GM18498 (cell line): ENCODE measurements at regions not wholly inside any gene's neighbourhood (a gene's known extent, or its start where the extent isn't known, plus 50 kb on each side); places are given as distances from the start of the nearest gene placed in this dataset.

Experiments
- ATAC-seq: cut with Tn5 transposase; IDR thresholded peaks from one replicate; pipeline ENCODE4 v1.9.1; 2021; ENCODE audit warnings: mild to moderate bottlenecking, moderate library complexity; ENCODE audit not compliant: unreplicated experiment

DNA sequence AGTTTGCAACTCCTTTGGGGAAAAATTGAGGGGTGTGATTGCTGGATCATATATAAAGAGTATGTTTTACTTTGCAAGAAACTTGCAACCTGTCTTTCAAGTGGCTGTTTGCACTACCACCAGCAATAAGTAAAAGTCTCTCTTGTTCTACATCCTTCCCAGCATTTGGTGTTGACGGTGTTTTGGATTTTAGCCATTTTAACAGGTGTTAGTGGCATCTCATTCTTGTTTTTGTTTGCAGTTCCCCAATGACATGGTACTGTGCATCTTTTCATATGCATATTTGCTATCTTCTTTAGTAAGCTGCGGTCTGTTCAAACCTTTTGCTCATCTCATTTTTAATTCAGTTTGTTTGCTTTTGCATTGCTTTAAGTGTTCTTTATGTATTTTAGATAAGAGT lies 535.5 kb downstream of the LRRIQ3 start:
- ATAC-seq = no peak

GRCh38 chr1:73659136-73659535 lies 538.8 kb downstream of the LRRIQ3 start:
- no peak for ATAC-seq

GRCh38 chr1:73654714-73655113 lies 543.3 kb downstream of the LRRIQ3 start:
- ATAC-seq = no peak

- no peak for ATAC-seq
Observed at GRCh38 chr1:73644198-73644597, 553.8 kb downstream of the LRRIQ3 start.

- no peak for ATAC-seq
Observed at GRCh38 chr1:73639494-73639893, 558.5 kb downstream of the LRRIQ3 start.

DNA sequence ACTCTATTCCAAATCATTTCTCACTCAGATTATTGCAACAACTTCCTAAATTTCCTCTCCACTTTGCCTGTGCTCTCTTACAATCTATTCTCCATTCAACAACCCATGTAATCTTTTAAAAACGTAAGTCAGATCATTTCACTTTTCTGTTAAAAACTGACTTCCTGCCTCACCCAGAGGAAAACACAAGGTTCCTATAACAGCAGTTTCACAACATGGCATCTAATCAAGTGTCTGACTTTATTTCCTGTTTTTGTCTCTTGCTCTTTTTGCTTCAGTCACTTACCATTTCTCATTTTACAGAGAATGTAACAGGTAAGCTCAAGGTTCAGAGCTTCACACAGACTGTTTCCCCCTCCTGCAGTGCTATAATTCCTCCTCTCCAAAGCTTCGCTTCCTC lies 560.7 kb downstream of the LRRIQ3 start:
- no peak for ATAC-seq

DNA sequence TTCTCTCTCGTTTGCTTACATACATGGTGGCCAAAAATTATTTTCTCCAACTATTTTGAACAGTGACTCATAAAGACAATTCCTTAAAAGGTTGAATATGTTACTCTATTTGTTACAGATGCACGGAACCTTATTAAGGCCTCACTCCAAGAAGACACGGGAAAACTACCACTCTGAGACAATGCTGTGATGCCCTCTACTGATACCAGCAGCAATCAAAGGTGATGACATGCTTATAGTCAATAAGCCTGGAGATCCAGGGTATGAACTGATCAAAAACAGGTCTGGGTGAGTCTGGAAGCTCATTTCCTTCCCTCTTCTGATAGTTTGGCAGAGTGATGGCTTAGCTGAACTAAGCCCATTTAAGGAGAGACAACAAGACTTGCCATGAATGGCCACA lies 563.0 kb downstream of the LRRIQ3 start:
- no peak for ATAC-seq

DNA sequence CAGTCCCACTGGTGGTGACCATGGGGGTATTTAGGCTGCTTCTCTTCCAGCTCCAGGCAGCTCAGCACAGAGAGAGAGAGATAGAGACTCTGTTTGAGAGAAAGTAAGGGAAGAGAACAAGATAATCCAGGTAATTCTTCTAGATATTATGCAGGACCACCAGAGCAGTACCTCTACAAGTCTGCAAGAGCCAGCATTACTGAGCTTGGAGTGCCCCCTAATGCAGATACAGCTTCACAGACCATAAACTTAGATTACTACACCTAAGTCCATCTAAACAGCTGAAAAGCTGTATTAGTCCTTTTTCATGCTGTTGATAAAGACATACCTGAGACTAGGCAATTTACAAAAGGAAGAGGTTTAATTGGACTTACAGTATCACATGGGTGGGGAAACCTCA lies 570.3 kb downstream of the LRRIQ3 start:
- no peak for ATAC-seq

- ATAC-seq = no peak
Observed at GRCh38 chr1:73626326-73626725, 571.6 kb downstream of the LRRIQ3 start.

DNA sequence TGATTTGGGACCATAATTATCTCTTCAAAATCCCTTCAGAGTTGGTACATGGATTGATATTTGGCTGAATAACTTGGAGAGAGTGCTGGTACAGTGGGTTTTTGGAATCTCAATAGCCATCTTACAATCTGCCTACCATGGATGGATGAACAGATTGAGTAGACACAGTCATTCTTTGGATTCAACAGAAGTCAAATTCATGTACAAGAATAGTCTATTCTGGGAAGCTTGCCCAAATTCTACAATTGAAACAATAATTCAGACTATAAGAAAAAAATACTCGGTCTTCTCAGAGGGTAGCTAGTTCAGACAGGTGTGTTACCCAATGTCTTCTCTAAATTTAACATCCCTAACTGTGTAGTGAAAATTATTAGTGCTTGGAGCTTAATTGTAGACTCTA lies 574.0 kb downstream of the LRRIQ3 start:
- no peak for ATAC-seq

GRCh38 chr1:73617145-73617544 lies 580.8 kb downstream of the LRRIQ3 start:
- ATAC-seq = no peak

DNA sequence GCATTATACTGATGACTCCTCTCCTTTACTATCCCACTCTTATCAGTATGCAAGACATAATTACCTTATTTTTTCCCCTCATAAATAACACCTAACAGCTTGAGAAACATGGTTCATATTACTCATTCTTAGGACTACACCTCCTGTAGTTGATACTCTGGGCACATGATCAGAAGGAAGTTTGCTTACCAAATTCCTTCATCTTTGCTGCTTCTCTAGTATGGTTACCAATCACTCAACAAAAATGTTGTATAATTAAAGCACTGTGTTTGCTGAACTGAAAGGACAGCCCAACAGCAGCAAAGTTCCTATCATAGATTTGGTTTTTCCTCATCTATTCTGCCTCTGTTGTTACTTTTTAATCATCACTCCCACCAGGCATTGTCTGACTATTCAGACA lies 586.3 kb downstream of the LRRIQ3 start:
- no peak for ATAC-seq

GRCh38 chr1:73604739-73605138 lies 593.2 kb downstream of the LRRIQ3 start:
- ATAC-seq = no peak

- no peak for ATAC-seq
Observed at GRCh38 chr1:73604211-73604610, 593.8 kb downstream of the LRRIQ3 start.

DNA sequence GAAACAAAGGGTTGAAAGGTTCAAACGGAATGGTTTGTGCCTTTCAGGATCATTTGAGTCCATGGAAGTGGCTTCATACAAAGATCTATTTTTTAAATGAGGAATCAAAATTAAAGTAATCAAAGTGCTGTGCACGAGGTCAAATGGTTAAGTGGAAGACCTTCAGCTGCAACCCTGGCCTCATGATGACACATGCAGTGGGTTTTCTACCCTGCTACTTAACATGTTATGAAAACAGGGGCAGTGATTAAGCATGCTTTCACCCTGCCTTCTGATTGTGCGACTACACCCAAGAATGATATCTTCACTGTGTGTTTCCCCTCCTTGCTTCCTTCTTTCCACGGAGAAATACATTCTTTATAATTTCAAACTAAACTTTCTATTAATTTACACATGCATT lies 604.2 kb downstream of the LRRIQ3 start:
- no peak for ATAC-seq

DNA sequence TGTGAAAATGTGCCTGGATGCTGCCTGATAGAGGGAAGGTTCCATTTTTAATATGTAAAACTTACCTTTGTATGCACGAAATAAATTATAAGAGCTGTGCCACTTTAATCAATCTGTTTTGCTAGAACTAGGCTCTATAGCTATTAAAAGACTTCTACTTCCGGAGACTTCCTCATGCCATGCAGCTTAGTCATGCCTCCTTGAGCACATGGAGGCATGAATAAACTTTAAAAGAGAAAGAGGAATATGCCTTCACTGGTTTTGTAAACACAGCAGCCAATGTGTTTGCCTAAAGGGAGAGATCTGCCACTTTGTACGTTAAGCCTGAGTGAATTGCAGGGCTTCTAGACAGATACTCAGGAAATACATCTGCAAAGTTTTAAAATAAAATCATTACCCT lies 604.6 kb downstream of the LRRIQ3 start:
- ATAC-seq = no peak

DNA sequence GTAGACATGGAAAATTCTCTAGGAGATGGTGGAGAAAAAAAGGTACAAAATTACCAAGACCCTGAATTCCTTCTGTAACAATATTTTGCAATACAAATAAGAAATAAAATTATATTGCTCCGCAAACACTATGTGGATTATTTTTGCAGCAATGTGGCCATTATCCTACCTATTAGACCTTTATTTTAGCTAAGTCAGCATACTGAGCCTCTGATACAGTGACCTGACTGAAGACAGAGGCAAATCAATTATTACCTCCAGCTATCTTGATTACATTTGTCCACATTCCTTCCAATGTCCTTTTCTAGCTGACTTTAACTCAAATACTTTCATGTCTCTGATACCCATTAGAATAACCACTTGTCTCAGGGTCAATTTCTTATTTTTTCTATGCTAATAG lies 610.9 kb downstream of the LRRIQ3 start:
- no peak for ATAC-seq

GRCh38 chr1:73577206-73577605 lies 620.8 kb downstream of the LRRIQ3 start:
- no peak for ATAC-seq

- no peak for ATAC-seq
Observed at GRCh38 chr1:73576083-73576482, 621.9 kb downstream of the LRRIQ3 start.

GRCh38 chr1:73564294-73564693 lies 633.7 kb downstream of the LRRIQ3 start:
- ATAC-seq = no peak

DNA sequence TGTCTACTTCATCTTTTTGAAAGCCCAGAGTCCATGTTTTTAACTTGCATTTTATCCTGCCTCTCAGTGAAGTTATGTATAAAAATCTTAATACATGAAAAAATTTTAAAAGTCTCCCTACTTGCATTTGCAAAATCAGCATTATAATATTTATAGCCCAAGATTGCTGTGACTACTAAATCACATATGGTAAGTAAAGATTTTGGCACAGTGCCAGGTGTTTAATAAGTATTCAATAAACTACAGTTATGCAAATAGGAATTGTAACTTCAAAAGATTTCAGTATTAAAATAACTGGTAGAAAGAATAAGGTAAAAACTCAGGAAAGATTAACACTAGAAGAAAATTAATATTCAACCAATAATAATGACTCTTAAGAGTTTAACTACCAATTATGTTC lies 641.7 kb downstream of the LRRIQ3 start:
- no peak for ATAC-seq

DNA sequence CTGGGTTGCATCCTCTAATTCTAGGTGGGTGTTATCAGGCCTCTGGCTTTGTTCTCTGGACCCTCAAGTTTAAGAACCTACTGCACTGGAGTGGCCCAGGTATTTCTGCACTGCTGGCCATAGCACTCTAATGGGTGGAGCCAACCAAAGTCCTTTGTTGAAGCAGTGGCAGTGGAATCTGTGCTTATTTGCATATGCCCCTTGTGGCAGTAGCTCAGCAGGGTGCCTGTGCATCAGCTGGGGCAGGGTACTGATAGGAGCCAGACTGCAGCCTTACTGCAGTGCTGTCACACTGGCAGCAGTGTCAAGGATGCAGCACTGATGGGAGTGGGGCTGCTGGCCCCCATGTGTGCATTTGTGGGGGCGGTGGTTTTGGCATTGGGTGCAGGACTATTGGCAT lies 660.6 kb downstream of the LRRIQ3 start:
- ATAC-seq = no peak

DNA sequence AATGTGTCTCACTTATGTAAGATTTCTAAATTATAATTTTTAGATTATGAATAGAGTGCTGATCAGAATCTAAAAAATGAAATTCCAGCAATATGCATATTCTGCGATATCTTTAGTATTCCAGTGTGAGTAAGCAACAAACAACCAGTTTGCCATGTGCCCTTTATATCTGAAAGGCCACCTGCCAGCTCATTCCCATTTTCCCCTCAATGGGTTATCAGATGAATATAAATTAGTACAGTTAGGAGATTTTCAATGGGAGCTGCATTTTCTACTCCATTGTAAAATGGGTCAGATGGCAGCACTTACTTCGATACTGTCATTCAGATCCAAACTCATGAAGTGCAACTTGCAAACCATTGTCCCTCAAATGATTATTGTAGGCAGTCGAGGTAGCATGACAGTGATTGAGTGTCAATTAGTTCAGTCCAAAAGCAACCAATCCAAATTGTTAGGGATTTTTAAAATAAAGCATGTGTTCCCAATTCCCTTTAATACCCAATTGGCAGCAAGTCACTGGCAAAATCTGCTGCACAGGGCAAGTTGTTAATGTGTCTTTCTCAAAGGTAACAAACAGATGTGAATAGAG lies 680.3 kb downstream of the LRRIQ3 start:
- ATAC-seq = no peak

DNA sequence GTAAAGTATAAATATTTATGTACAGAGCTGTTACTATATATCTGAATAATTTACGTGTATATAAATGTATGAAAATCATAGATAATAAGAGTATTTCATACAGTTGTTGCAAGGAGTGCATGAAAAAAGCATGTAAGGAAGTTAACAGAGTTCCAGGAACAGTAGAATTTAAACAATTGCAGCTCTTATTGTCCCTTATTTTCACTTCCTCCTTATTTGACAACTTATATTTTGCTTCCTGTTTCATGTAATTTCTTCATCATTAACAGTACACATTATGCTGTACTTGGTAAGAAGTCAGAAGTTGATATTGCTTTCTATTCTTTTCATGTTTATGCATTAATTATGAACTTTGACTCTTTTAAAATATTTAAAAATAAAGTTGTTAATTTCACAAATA lies 681.5 kb downstream of the LRRIQ3 start:
- ATAC-seq = peak; percentile 67
